Nucleus accumbens (tissue), 56 donors: ENCODE measurements at regions not wholly inside any gene's neighbourhood (a gene's known extent, or its start where the extent isn't known, plus 50 kb on each side); places are given as distances from the start of the nearest gene placed in this dataset.

Experiments used
- DNase-seq, 56 donors: peaks; one replicate each; lab custom pipeline; 2025; lab: John Stamatoyannopoulos, UW

- peak in 7 of 56 donors; percentile 0 to 25 (median 6) for DNase-seq
Observed at GRCh38 chr6:94130478-94130877, 711.1 kb upstream of the EPHA7 start.

- DNase-seq: no peak
Observed at GRCh38 chr6:94129926-94130325, 710.6 kb upstream of the EPHA7 start.

DNA sequence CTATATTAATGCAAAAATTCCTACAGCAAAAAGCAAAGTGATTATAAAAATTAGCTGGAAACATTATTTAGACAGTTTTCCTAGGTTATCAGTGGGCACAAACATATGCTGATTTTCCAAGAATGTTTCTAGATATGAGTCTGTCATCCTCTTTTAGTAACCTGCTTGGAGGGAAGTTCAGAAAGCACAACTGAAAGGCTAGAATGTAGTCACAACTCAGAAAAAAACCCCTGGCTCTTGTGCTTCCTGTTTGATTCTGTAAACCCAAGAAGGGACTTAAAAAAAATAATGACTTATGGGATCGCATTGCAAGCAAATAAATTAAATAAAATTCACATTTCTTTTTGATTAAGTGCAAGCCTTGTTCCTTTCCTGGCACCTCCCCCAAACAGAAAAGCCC lies 708.4 kb upstream of the EPHA7 start:
- DNase-seq: no peak

DNA sequence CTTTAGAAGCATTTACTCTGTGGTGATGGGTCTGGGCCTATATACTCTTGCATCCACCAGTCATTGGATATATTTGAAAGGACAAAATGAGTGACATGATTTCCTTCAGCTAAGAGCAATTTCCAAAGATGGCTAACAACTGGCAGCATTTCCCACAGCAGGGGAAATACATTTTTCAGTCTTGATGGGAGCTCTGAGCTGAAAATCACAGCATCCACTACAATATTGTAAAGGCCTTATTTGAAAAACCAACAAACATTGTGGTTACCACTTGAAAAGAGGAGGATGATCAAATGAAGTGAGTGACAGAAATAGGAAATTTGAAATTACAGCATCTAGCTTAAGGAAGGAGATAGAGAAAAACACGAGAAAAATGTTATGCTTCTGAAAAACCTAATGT lies 705.0 kb upstream of the EPHA7 start:
- no peak for DNase-seq

GRCh38 chr6:94121094-94121493 lies 701.7 kb upstream of the EPHA7 start:
- no peak for DNase-seq

GRCh38 chr6:94099072-94099471 lies 679.7 kb upstream of the EPHA7 start:
- no peak for DNase-seq

- no peak for DNase-seq
Observed at GRCh38 chr6:94095961-94096360, 676.6 kb upstream of the EPHA7 start.

- no peak for DNase-seq
Observed at GRCh38 chr6:94089941-94090340, 670.6 kb upstream of the EPHA7 start.

- DNase-seq: no peak
Observed at GRCh38 chr6:94088870-94089269, 669.5 kb upstream of the EPHA7 start.

- no peak for DNase-seq
Observed at GRCh38 chr6:94074764-94075163, 655.4 kb upstream of the EPHA7 start.

DNA sequence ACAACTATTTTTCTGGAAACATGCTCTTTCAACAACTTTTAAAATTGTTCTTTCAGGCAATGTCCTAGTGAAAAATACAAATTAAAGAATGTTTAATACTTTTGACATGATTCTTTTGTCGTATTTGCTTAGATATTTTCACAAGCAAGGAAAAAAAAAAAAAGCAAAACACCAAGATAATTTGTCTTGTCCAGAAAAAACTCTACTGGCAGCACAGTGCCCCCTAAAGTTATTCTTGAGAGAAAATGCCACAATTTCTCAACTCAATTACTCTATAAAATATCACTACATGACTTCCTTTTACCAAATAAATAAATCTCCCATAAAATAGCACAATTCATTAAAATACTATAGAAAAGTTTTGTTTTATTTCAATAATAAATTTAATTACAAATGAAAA lies 652.5 kb upstream of the EPHA7 start:
- DNase-seq: no peak

DNA sequence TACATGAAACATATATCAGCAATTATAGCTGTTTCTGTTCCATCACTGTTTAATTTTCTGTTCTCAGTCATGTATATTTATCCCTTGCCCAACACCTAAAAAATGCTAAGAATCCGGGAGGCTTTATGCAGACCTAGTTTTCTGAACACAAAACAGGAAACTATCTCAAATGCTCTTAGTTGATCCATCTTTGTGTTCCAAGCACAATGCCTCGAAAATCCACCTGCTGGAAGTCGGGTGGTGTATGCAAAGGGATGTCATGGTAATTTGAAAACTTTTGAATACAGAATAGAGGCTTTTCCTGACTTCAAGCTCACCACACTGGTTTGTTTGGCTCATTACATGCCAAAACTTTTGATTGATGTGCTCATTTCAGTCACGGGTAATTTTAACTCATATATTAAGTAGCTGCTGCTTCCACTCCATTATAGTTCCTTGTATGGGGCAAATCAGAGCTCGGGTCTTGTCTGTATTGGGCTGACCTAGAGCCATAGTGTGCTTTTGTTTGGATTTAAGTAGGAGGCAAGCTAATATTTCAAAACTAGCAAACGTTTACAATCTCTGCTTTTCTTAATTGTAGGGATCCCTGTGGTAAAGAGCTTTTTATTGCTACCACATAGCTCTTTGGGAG lies 646.5 kb upstream of the EPHA7 start:
- DNase-seq: no peak

GRCh38 chr6:94052749-94053148 lies 633.4 kb upstream of the EPHA7 start:
- DNase-seq: no peak

GRCh38 chr6:94050515-94050914 lies 631.2 kb upstream of the EPHA7 start:
- no peak for DNase-seq

DNA sequence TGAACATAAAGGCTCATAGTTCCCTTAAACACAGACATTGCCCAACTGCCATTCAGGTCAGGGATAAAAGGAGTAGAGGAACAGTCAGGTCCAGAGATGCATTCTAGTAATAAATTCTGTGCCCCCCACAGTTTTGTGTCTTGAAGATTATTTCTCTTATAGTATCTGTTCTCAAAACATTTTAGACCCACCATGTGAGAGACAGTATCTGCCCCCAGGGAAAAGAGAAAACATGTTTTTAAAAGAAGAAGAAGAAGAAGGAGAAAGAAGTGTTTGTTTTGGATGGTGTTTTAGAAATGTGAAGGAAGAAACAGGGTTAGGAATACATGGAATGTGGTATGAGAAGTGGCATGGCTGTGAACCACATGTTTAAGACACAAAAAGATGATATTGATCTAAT lies 629.6 kb upstream of the EPHA7 start:
- no peak for DNase-seq

GRCh38 chr6:94045099-94045829 lies 625.9 kb upstream of the EPHA7 start:
- no peak for DNase-seq

GRCh38 chr6:94041945-94042709 lies 622.8 kb upstream of the EPHA7 start:
- no peak for DNase-seq

- DNase-seq: no peak
Observed at GRCh38 chr6:94036024-94036423, 616.7 kb upstream of the EPHA7 start.

- DNase-seq: no peak
Observed at GRCh38 chr6:94027374-94027773, 608.0 kb upstream of the EPHA7 start.

DNA sequence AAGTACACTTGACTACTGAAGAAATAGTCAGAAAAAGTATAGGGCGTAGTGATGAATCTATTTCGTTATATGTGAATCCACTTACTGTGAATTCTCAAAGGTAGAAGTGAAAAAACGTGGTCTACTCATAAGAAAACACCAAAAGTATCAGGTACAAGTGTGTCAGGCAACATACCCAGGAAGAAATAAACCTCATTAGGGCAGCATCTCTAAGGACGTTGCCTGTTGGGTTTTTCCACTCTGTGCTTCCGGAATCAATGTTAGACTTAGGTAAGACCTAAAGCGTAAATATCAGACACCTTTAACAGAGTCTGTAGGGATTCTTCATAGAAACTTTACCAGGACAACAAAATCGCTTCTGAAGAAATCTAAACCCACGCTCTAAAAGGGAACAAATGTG lies 607.2 kb upstream of the EPHA7 start:
- no peak for DNase-seq

DNA sequence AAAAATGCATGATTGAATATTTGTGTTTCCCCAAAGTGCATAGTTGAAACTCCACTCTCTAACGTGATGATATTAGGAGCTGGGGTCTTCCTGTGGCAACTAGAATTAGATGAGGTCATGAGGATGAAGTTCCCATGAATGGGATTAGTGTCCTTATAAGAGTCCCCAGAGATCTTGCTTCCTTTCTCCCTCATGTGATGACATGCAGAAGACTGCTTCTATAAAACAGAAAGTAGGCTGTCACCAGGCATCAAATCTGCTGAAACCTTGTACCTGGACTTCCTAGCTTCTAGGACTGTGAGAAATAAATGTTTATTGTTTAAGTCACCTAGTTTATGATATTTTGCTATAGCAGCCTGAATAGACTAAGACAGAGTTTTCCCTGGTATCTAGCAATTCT lies 586.5 kb upstream of the EPHA7 start:
- no peak for DNase-seq

GRCh38 chr6:93992976-93993375 lies 573.6 kb upstream of the EPHA7 start:
- no peak for DNase-seq
